ENCODE measurements at regions not wholly inside any gene's neighbourhood (a gene's known extent, or its start where the extent isn't known, plus 50 kb on each side); places are given as distances from the start of the nearest gene placed in this dataset.

DNA sequence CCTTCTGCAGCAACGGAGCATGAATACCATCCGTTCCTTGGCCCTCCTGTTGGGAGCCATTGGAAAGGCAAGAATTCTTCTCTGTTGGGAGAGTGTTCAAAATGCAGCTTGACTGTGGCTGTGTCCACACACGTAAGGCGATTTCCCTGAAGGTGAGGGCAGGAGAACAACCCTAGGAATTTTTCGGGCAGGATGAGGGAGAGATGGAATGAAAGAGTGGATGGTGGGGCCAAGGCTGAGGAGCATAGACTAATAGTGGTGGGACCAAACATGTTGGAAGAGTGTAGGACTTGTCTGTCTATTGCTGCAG is 924.9 kb downstream of the TBC1D22A start:
- TF ChIP-seq, protein P1, sequence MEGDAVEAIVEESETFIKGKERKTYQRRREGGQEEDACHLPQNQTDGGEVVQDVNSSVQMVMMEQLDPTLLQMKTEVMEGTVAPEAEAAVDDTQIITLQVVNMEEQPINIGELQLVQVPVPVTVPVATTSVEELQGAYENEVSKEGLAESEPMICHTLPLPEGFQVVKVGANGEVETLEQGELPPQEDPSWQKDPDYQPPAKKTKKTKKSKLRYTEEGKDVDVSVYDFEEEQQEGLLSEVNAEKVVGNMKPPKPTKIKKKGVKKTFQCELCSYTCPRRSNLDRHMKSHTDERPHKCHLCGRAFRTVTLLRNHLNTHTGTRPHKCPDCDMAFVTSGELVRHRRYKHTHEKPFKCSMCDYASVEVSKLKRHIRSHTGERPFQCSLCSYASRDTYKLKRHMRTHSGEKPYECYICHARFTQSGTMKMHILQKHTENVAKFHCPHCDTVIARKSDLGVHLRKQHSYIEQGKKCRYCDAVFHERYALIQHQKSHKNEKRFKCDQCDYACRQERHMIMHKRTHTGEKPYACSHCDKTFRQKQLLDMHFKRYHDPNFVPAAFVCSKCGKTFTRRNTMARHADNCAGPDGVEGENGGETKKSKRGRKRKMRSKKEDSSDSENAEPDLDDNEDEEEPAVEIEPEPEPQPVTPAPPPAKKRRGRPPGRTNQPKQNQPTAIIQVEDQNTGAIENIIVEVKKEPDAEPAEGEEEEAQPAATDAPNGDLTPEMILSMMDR (IDR thresholded peaks at IDR 0.05; ENCODE audit: low read depth, low read length) = no peak
- TF ChIP-seq POLR2A (IDR thresholded peaks at IDR 0.05; ENCODE audit: extremely low read depth, insufficient read length) = no peak

Data from NB4 (cell line).